Activated CD4-positive, alpha-beta T cell treated with anti-CD3 and anti-CD28 coated beads, Interleukin-2, amount 10 ng/mL, durations not matched to agents 24 days and 14 days (primary cell): ENCODE measurements at regions not wholly inside any gene's neighbourhood (a gene's known extent, or its start where the extent isn't known, plus 50 kb on each side); places are given as distances from the start of the nearest gene placed in this dataset.
"Not testable (repeated sequence)": the region's sequence is repeated elsewhere in the genome, so short reads cannot be mapped to it uniquely, and the experiment has no call there.

Experiments
- DNase-seq: peaks from one replicate; pipeline ENCODE4 v3.0.0; 2022
- H3K27ac Mint-ChIP-seq: one replicate; pipeline ENCODE4 v1.8.0; 2022; ENCODE audit warnings: mild to moderate bottlenecking, mixed read lengths
- H3K27me3 Mint-ChIP-seq: one replicate; pipeline ENCODE4 v1.8.0; 2022; ENCODE audit warnings: mixed read lengths
- H3K36me3 Mint-ChIP-seq: one replicate; pipeline ENCODE4 v1.8.0; 2022; ENCODE audit warnings: low read depth, mild to moderate bottlenecking, mixed read lengths
- H3K4me1 Mint-ChIP-seq: one replicate; pipeline ENCODE4 v1.8.0; 2021; ENCODE audit warnings: mixed read lengths
- H3K4me3 Mint-ChIP-seq: one replicate; pipeline ENCODE4 v1.8.0; 2022; ENCODE audit warnings: mild to moderate bottlenecking, moderate library complexity, mixed read lengths
- H3K9me3 Mint-ChIP-seq: one replicate; pipeline ENCODE4 v1.8.0; 2021; ENCODE audit warnings: mixed read lengths
- intact Hi-C: fragments of 100-400 bp; cut with micrococcal nuclease; formaldehyde crosslinking; loops from one replicate; pipeline ENCODE4 v1.15.1; 2023

GRCh38 chrX:1700757-1701156 is 85.9 kb downstream of the ASMT start:
- Mint-ChIP-seq H3K9me3 (peaks cover 15% of the 10 kb centered on the region), H3K4me3 (no peak overlapping the region), H3K36me3 (peaks cover 18% of the 10 kb centered on the region), H3K4me1 (no peaks in the 10 kb centered on the region), H3K27me3 (no peaks in the 10 kb centered on the region), H3K27ac (no peak overlapping the region)
- intact Hi-C loops = no loop called here
- peak; percentile 34 for DNase-seq

- Mint-ChIP-seq H3K36me3 (peaks cover 13% of the 10 kb centered on the region), H3K9me3 (peaks cover 11% of the 10 kb centered on the region)
- H3K4me3 Mint-ChIP-seq, H3K27ac Mint-ChIP-seq, H3K4me1 Mint-ChIP-seq, DNase-seq, H3K27me3 Mint-ChIP-seq, intact Hi-C loops: not testable (repeated sequence)
Observed at GRCh38 chrX:1701396-1701901, 86.6 kb downstream of the ASMT start.

- H3K27me3 Mint-ChIP-seq, intact Hi-C loops, H3K27ac Mint-ChIP-seq, H3K9me3 Mint-ChIP-seq, H3K4me3 Mint-ChIP-seq, H3K4me1 Mint-ChIP-seq: not testable (repeated sequence)
- peak; percentile 14 for DNase-seq
- peaks cover 12% of the 10 kb centered on the region for H3K36me3 Mint-ChIP-seq
Observed at GRCh38 chrX:1702142-1702541, 87.3 kb downstream of the ASMT start.

- intact Hi-C loops, H3K27me3 Mint-ChIP-seq, H3K4me3 Mint-ChIP-seq, H3K27ac Mint-ChIP-seq, H3K4me1 Mint-ChIP-seq, H3K9me3 Mint-ChIP-seq: not testable (repeated sequence)
- peaks cover 12% of the 10 kb centered on the region for H3K36me3 Mint-ChIP-seq
- peak; percentile 33 for DNase-seq
Observed at GRCh38 chrX:1702557-1702956, 87.7 kb downstream of the ASMT start.

- H3K9me3 Mint-ChIP-seq, H3K4me1 Mint-ChIP-seq, H3K36me3 Mint-ChIP-seq, H3K4me3 Mint-ChIP-seq, H3K27ac Mint-ChIP-seq, H3K27me3 Mint-ChIP-seq, intact Hi-C loops: not testable (repeated sequence)
- peak; percentile 38 for DNase-seq
Observed at GRCh38 chrX:1709277-1709676, 94.4 kb downstream of the ASMT start.

GRCh38 chrX:1713296-1713695 is 98.4 kb downstream of the ASMT start:
- intact Hi-C loops = no loop called here
- peak; percentile 5 for DNase-seq
- Mint-ChIP-seq H3K27ac (no peak overlapping the region), H3K4me1 (no peaks in the 10 kb centered on the region), H3K4me3 (no peak overlapping the region), H3K27me3 (no peaks in the 10 kb centered on the region), H3K36me3 (peaks cover 10% of the 10 kb centered on the region), H3K9me3 (peaks cover 4% of the 10 kb centered on the region)

- Mint-ChIP-seq H3K4me3 (no peak overlapping the region), H3K4me1 (no peaks in the 10 kb centered on the region), H3K27me3 (no peaks in the 10 kb centered on the region), H3K9me3 (peaks cover 4% of the 10 kb centered on the region), H3K36me3 (peaks cover 10% of the 10 kb centered on the region), H3K27ac (no peak overlapping the region)
- intact Hi-C loops = no loop called here
- DNase-seq = peak; percentile 6
Observed at GRCh38 chrX:1717373-1717772, 102.5 kb downstream of the ASMT start.

- no peak for DNase-seq
- Mint-ChIP-seq H3K9me3 (no peaks in the 10 kb centered on the region), H3K27ac (no peak overlapping the region), H3K4me1 (no peaks in the 10 kb centered on the region), H3K4me3 (no peak overlapping the region), H3K27me3 (no peaks in the 10 kb centered on the region), H3K36me3 (no peaks in the 10 kb centered on the region)
- intact Hi-C loops = no loop called here
Observed at GRCh38 chrX:1719270-1719669, 104.4 kb downstream of the ASMT start.

GRCh38 chrX:1720836-1721235 is 106.0 kb downstream of the ASMT start:
- H3K27ac Mint-ChIP-seq = no peak overlapping the region
- DNase-seq = no peak
- H3K36me3 Mint-ChIP-seq = no peaks in the 10 kb centered on the region
- no peaks in the 10 kb centered on the region for H3K27me3 Mint-ChIP-seq
- no peaks in the 10 kb centered on the region for H3K9me3 Mint-ChIP-seq
- no peak overlapping the region for H3K4me3 Mint-ChIP-seq
- no peaks in the 10 kb centered on the region for H3K4me1 Mint-ChIP-seq
- intact Hi-C loops = no loop called here

GRCh38 chrX:1725472-1725871 is 110.6 kb downstream of the ASMT start:
- Mint-ChIP-seq H3K4me3 (no peak overlapping the region), H3K27me3 (no peaks in the 10 kb centered on the region), H3K9me3 (no peaks in the 10 kb centered on the region), H3K27ac (no peak overlapping the region), H3K4me1 (no peaks in the 10 kb centered on the region), H3K36me3 (peaks cover 12% of the 10 kb centered on the region)
- peak; percentile 30 for DNase-seq
- intact Hi-C loops = no loop called here

- no peaks in the 10 kb centered on the region for H3K9me3 Mint-ChIP-seq
- intact Hi-C loops = no loop called here
- no peaks in the 10 kb centered on the region for H3K27me3 Mint-ChIP-seq
- no peaks in the 10 kb centered on the region for H3K4me1 Mint-ChIP-seq
- DNase-seq = peak; percentile 48
- H3K36me3 Mint-ChIP-seq = peaks cover 12% of the 10 kb centered on the region
- H3K4me3 Mint-ChIP-seq = no peak overlapping the region
- no peak overlapping the region for H3K27ac Mint-ChIP-seq
Observed at GRCh38 chrX:1727531-1728027, 112.7 kb downstream of the ASMT start.

- Mint-ChIP-seq H3K4me3 (no peak overlapping the region), H3K9me3 (no peaks in the 10 kb centered on the region), H3K36me3 (peaks cover 15% of the 10 kb centered on the region), H3K27ac (no peak overlapping the region), H3K27me3 (no peaks in the 10 kb centered on the region), H3K4me1 (no peaks in the 10 kb centered on the region)
- DNase-seq = no peak
- intact Hi-C loops = no loop called here
Observed at GRCh38 chrX:1734806-1735205, 119.9 kb downstream of the ASMT start.

- H3K27ac Mint-ChIP-seq = no peak overlapping the region
- DNase-seq = no peak
- no peaks in the 10 kb centered on the region for H3K27me3 Mint-ChIP-seq
- no peak overlapping the region for H3K4me3 Mint-ChIP-seq
- intact Hi-C loops = no loop called here
- no peaks in the 10 kb centered on the region for H3K4me1 Mint-ChIP-seq
- H3K9me3 Mint-ChIP-seq = peaks cover 16% of the 10 kb centered on the region
- peaks cover 42% of the 10 kb centered on the region for H3K36me3 Mint-ChIP-seq
Observed at GRCh38 chrX:1741816-1742394, 127.0 kb downstream of the ASMT start.

- no peak for DNase-seq
- Mint-ChIP-seq H3K4me1 (no peaks in the 10 kb centered on the region), H3K4me3 (no peak overlapping the region), H3K27ac (no peak overlapping the region), H3K36me3 (peaks cover 45% of the 10 kb centered on the region), H3K27me3 (no peaks in the 10 kb centered on the region), H3K9me3 (peaks cover 22% of the 10 kb centered on the region)
- intact Hi-C loops = no loop called here
Observed at GRCh38 chrX:1743105-1743504, 128.2 kb downstream of the ASMT start.

GRCh38 chrX:1743663-1744062 is 128.8 kb downstream of the ASMT start:
- Mint-ChIP-seq H3K4me3 (no peak overlapping the region), H3K9me3 (peaks cover 28% of the 10 kb centered on the region), H3K36me3 (peaks cover 48% of the 10 kb centered on the region), H3K4me1 (no peaks in the 10 kb centered on the region), H3K27me3 (no peaks in the 10 kb centered on the region), H3K27ac (no peak overlapping the region)
- DNase-seq = no peak
- intact Hi-C loops = no loop called here
